WTC11 (cell line): ENCODE measurements at regions not wholly inside any gene's neighbourhood (a gene's known extent, or its start where the extent isn't known, plus 50 kb on each side); places are given as distances from the start of the nearest gene placed in this dataset.

Experiments
- ETV6 ChIP-seq: sonication (generic); formaldehyde crosslinking; IDR thresholded peaks from 2 replicates; pipeline ENCODE4 v1.8.1; 2022; ENCODE audit warnings: mild to moderate bottlenecking, missing genetic modification reagents
- TF ChIP-seq, protein P1 (sequence below): sonication (generic); formaldehyde crosslinking; IDR thresholded peaks from 2 replicates; pipeline ENCODE4 v1.8.1; 2022; ENCODE audit warnings: mild to moderate bottlenecking, moderate library complexity, missing genetic modification reagents

- TF ChIP-seq ETV6 (CRISPR knock-in tag): no peak
- TF ChIP-seq, protein P1, sequence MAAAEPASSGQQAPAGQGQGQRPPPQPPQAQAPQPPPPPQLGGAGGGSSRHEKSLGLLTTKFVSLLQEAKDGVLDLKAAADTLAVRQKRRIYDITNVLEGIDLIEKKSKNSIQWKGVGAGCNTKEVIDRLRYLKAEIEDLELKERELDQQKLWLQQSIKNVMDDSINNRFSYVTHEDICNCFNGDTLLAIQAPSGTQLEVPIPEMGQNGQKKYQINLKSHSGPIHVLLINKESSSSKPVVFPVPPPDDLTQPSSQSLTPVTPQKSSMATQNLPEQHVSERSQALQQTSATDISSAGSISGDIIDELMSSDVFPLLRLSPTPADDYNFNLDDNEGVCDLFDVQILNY (CRISPR knock-in tag): no peak
Measured at GRCh38 chr6:9957215-9957759, 457.6 kb downstream of the TFAP2A start.
